ENCODE measurements at regions not wholly inside any gene's neighbourhood (a gene's known extent, or its start where the extent isn't known, plus 50 kb on each side); places are given as distances from the start of the nearest gene placed in this dataset.

- no peak for DNase-seq (ENCODE audit: low read depth)
These were observed 185.4 kb downstream of the TTLL7 start for GRCh38 chr1:83813576-83813975.

- no peak for DNase-seq (ENCODE audit: low read depth)
These were observed 188.8 kb downstream of the TTLL7 start for GRCh38 chr1:83810144-83810543.

- DNase-seq (ENCODE audit: low read depth): no peak
These were observed 190.4 kb downstream of the TTLL7 start for GRCh38 chr1:83808536-83808935.

- DNase-seq (ENCODE audit: low read depth): no peak
These were observed 191.1 kb downstream of the TTLL7 start for GRCh38 chr1:83807821-83808220.

GRCh38 chr1:83807231-83807630 lies 191.7 kb downstream of the TTLL7 start:
- DNase-seq (ENCODE audit: low read depth): no peak

GRCh38 chr1:83805921-83806320 lies 193.0 kb downstream of the TTLL7 start:
- no peak for DNase-seq (ENCODE audit: low read depth)

GRCh38 chr1:83802460-83803152 lies 196.3 kb downstream of the TTLL7 start:
- DNase-seq (ENCODE audit: low read depth): no peak

- no peak for DNase-seq (ENCODE audit: low read depth)
These were observed 196.9 kb downstream of the TTLL7 start for GRCh38 chr1:83802023-83802422.

GRCh38 chr1:83800066-83800465 lies 198.9 kb downstream of the TTLL7 start:
- no peak for DNase-seq (ENCODE audit: low read depth)

GRCh38 chr1:83799594-83799993 lies 199.3 kb downstream of the TTLL7 start:
- DNase-seq (ENCODE audit: low read depth): no peak

GRCh38 chr1:83798965-83799364 lies 200.0 kb downstream of the TTLL7 start:
- DNase-seq (ENCODE audit: low read depth): no peak

- DNase-seq (ENCODE audit: low read depth): no peak
These were observed 202.5 kb downstream of the TTLL7 start for GRCh38 chr1:83796409-83796808.

GRCh38 chr1:83794384-83794783 lies 204.5 kb downstream of the TTLL7 start:
- no peak for DNase-seq (ENCODE audit: low read depth)

- DNase-seq (ENCODE audit: low read depth): no peak
These were observed 207.0 kb downstream of the TTLL7 start for GRCh38 chr1:83791821-83792437.

GRCh38 chr1:83790446-83790845 lies 208.5 kb downstream of the TTLL7 start:
- DNase-seq (ENCODE audit: low read depth): no peak

- no peak for DNase-seq (ENCODE audit: low read depth)
These were observed 211.5 kb downstream of the TTLL7 start for GRCh38 chr1:83787246-83787998.

GRCh38 chr1:83781667-83782066 lies 217.3 kb downstream of the TTLL7 start:
- no peak for DNase-seq (ENCODE audit: low read depth)

- DNase-seq (ENCODE audit: low read depth): no peak
These were observed 219.4 kb downstream of the TTLL7 start for GRCh38 chr1:83779565-83779964.

GRCh38 chr1:83777758-83778101 lies 221.2 kb downstream of the TTLL7 start:
- DNase-seq (ENCODE audit: low read depth): no peak

- DNase-seq (ENCODE audit: low read depth): no peak
These were observed 221.8 kb downstream of the TTLL7 start for GRCh38 chr1:83776913-83777757.

- DNase-seq (ENCODE audit: low read depth): no peak
These were observed 222.8 kb downstream of the TTLL7 start for GRCh38 chr1:83775977-83776603.

- no peak for DNase-seq (ENCODE audit: low read depth)
These were observed 225.9 kb downstream of the TTLL7 start for GRCh38 chr1:83773059-83773458.

Data from T-helper 22 cell (primary cell).